ENCODE measurements at regions not wholly inside any gene's neighbourhood (a gene's known extent, or its start where the extent isn't known, plus 50 kb on each side); places are given as distances from the start of the nearest gene placed in this dataset.
A peak's percentile ranks its signal among the peaks of the same experiment; 100 is the strongest.

DNA sequence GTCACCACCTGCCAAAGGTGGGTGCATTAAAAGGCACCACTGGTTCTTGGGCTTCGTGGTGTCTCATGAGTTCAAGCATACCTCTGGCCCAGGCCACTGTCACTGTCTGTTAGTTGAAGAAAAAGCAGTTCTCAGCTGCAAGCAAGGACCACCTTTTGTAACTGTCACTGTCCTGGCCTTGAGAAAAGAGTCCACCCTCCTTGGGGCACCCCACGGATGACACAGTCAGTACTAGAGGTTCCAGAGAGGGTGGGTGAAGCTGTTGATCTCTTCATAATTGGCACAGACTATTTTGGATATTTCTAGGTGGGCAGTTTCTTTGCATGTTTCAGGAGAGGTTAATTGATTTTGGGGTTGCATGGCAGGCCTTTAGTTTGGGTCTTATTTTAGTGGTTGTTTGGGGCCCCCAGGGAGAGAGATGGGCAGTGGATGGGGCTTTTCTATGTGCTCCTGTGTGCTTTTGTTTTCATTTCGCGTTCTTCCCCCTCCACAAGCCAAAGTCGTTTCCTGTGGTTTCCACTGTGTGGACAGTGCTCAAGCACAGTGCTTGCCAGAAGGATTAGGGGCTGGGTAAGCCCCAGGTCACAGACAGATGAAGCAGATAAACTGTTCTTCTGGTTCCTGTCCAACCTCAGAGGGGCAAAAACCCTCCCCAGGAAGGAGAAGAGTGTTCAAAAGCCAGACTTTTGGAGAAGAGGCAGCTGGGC is 156.2 kb upstream of the PPP1R2C start:
- H3K27me3 ChIP-seq (replicated peaks; ENCODE audit: insufficient read depth, low read length) = no peaks in the 10 kb centered on the region
- no peaks in the 10 kb centered on the region for H3K9me3 ChIP-seq (replicated peaks; ENCODE audit: insufficient read depth, low read length)
- peaks cover 12% of the 10 kb centered on the region; the same call in 1 of the 2 replicates for H3F3A ChIP-seq (ENCODE audit: insufficient read depth, low read length)
- peak overlapping the region; percentile 59 for H3K4me2 ChIP-seq (ENCODE audit: low read depth, low read length)
- no peaks in the 10 kb centered on the region for H4K20me1 ChIP-seq (ENCODE audit: insufficient read depth, low read length)
- DNase-seq = peak; percentile 89
- H3K4me3 ChIP-seq (ENCODE audit: low read length) = no peak overlapping the region
- H3K9me2 ChIP-seq (replicated peaks; ENCODE audit: insufficient read depth, low read length) = no peaks in the 10 kb centered on the region
- H2AFZ ChIP-seq (ENCODE audit: low read length) = peak overlapping the region; percentile 47
- H3K9ac ChIP-seq (ENCODE audit: low read length) = peak overlapping the region; percentile 26
- H3K4me1 ChIP-seq (ENCODE audit: low read length) = peaks cover 23% of the 10 kb centered on the region
- peak overlapping the region; percentile 92 for H3K27ac ChIP-seq (ENCODE audit: low read length)
- no peaks in the 10 kb centered on the region for H3K36me3 ChIP-seq (replicated peaks; ENCODE audit: insufficient read depth, low read length)
- no peaks in the 10 kb centered on the region for H3K79me2 ChIP-seq (ENCODE audit: low read length)
- TF ChIP-seq EZH2phosphoT487 (IDR thresholded peaks at IDR 0.05; ENCODE audit: low read length) (no peak), EZH2 (optimal IDR thresholded peaks at IDR 0.05; ENCODE audit: low read depth, low read length) (no peak)
- TF ChIP-seq, protein P1, sequence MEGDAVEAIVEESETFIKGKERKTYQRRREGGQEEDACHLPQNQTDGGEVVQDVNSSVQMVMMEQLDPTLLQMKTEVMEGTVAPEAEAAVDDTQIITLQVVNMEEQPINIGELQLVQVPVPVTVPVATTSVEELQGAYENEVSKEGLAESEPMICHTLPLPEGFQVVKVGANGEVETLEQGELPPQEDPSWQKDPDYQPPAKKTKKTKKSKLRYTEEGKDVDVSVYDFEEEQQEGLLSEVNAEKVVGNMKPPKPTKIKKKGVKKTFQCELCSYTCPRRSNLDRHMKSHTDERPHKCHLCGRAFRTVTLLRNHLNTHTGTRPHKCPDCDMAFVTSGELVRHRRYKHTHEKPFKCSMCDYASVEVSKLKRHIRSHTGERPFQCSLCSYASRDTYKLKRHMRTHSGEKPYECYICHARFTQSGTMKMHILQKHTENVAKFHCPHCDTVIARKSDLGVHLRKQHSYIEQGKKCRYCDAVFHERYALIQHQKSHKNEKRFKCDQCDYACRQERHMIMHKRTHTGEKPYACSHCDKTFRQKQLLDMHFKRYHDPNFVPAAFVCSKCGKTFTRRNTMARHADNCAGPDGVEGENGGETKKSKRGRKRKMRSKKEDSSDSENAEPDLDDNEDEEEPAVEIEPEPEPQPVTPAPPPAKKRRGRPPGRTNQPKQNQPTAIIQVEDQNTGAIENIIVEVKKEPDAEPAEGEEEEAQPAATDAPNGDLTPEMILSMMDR (IDR thresholded peaks at IDR 0.05; ENCODE audit: low read length) = no peak

DNA sequence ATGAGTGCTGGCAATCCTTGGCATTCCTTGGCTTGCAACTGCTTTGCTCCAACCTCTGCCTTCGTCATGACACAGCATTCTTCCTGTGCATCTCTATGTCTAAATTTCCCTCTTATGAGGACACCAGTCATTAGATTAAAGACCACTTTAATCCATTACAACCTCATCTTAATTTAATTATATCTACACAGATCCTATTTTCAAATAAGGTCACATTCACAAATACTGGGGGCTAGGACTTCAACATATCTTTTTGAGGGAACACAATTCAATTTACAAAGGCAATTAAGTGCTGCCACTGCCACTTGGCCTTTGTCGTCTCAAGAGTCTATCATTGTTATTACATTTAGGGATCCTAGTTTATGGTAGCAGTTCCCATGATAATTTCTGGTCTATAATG is 163.7 kb upstream of the PPP1R2C start:
- Histone ChIP-seq H3K9me3 (replicated peaks; ENCODE audit: insufficient read depth, low read length) (no peaks in the 10 kb centered on the region), H3K9ac (ENCODE audit: low read length) (no peak overlapping the region), H3K9me2 (replicated peaks; ENCODE audit: insufficient read depth, low read length) (no peaks in the 10 kb centered on the region), H2AFZ (ENCODE audit: low read length) (no peak overlapping the region), H3K36me3 (replicated peaks; ENCODE audit: insufficient read depth, low read length) (no peaks in the 10 kb centered on the region), H4K20me1 (ENCODE audit: insufficient read depth, low read length) (no peaks in the 10 kb centered on the region), H3F3A (ENCODE audit: insufficient read depth, low read length) (peaks cover 32% of the 10 kb centered on the region), H3K4me2 (ENCODE audit: low read depth, low read length) (peak overlapping the region; percentile 92; the same call in 1 of the 2 replicates), H3K4me1 (ENCODE audit: low read length) (peaks cover 53% of the 10 kb centered on the region), H3K27me3 (replicated peaks; ENCODE audit: insufficient read depth, low read length) (no peaks in the 10 kb centered on the region), H3K4me3 (ENCODE audit: low read length) (no peak overlapping the region), H3K27ac (ENCODE audit: low read length) (peak overlapping the region; percentile 100), H3K79me2 (ENCODE audit: low read length) (no peaks in the 10 kb centered on the region)
- DNase-seq = no peak
- TF ChIP-seq, protein P1 (IDR thresholded peaks at IDR 0.05; ENCODE audit: low read length) = no peak
- TF ChIP-seq EZH2 (optimal IDR thresholded peaks at IDR 0.05; ENCODE audit: low read depth, low read length) = no peak
- TF ChIP-seq EZH2phosphoT487 (IDR thresholded peaks at IDR 0.05; ENCODE audit: low read length) = no peak

DNA sequence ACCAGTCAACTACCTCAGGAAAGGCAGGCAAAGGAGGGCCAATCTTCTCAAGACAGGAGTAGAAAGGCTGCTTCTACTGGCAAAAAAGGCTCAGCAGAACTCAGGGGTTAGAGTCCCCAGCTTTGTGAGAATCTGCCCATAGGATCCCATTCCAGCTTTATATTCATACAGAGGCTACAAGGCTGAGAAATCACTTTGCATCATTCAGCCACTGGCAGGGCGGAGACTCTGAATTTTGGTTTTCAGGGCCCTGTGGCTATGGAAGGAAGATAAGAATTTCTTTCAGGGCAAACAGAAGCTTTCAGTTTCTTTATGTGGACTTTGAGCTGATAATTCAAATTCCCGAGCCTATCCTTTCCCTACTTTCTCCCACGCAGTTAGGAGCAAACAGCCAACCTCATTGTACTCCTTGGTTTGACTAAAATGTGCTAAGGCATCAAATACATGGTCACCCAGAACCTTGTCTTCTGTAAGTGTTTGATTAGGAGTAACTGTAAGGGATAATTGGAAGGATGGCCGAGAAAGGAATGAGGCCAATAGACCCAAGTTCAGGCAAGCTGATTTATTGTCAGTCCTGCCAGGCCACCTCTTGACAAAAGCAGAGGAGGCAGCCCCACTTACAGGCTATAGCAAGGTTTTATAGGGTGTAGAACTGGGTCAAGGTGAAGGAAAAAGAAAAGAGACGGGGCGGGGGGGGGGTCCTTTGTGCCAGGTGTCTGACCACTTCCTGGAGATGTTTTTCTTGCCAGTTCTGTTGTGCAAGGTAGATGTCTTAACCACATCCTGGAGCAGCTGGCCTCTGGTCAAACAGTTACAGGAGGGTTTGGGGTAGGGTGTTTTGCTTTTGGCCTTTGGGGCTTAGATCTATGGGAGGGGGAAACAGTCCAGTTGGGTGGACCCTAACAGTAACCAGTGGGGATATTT is 165.3 kb upstream of the PPP1R2C start:
- Histone ChIP-seq H3K9ac (ENCODE audit: low read length) (peak overlapping the region; percentile 78), H3K36me3 (replicated peaks; ENCODE audit: insufficient read depth, low read length) (no peaks in the 10 kb centered on the region), H3K27ac (ENCODE audit: low read length) (peak overlapping the region; percentile 100), H3K79me2 (ENCODE audit: low read length) (no peaks in the 10 kb centered on the region), H3K4me3 (ENCODE audit: low read length) (peak overlapping the region; percentile 54), H3K9me2 (replicated peaks; ENCODE audit: insufficient read depth, low read length) (no peaks in the 10 kb centered on the region), H4K20me1 (ENCODE audit: insufficient read depth, low read length) (no peaks in the 10 kb centered on the region), H3K4me2 (ENCODE audit: low read depth, low read length) (peak overlapping the region; percentile 92), H2AFZ (ENCODE audit: low read length) (peak overlapping the region; percentile 66), H3F3A (ENCODE audit: insufficient read depth, low read length) (peaks cover 32% of the 10 kb centered on the region), H3K4me1 (ENCODE audit: low read length) (peaks cover 53% of the 10 kb centered on the region), H3K9me3 (replicated peaks; ENCODE audit: insufficient read depth, low read length) (no peaks in the 10 kb centered on the region), H3K27me3 (replicated peaks; ENCODE audit: insufficient read depth, low read length) (no peaks in the 10 kb centered on the region)
- TF ChIP-seq, protein P1 (IDR thresholded peaks at IDR 0.05; ENCODE audit: low read length) = peak; percentile 17; the same call in 1 of the 2 replicates
- no peak for TF ChIP-seq EZH2 (optimal IDR thresholded peaks at IDR 0.05; ENCODE audit: low read depth, low read length)
- DNase-seq = peak; percentile 88
